GM23338 (cell line): ENCODE measurements at regions not wholly inside any gene's neighbourhood (a gene's known extent, or its start where the extent isn't known, plus 50 kb on each side); places are given as distances from the start of the nearest gene placed in this dataset.

Source experiments
- ATAC-seq: fragments of 200-7000 bp; cut with Tn5 transposase; 3 replicates; pipeline ENCODE4 v1.9.1; 2020
- DNase-seq: peaks from one replicate; pipeline ENCODE4 v3.0.0-alpha.2; 2015; ENCODE audit warnings: low spot score
- H2AFZ ChIP-seq: fragments of 200-600 bp; sonication (generic); 2 replicates; pipeline ENCODE4 v1.8.0; 2016; ENCODE audit warnings: antibody characterized with exemption, mild to moderate bottlenecking, moderate library complexity
- H3F3A ChIP-seq: fragments of 200-600 bp; sonication (generic); replicated peaks from 2 replicates; pipeline ENCODE4 v1.8.0; 2017; ENCODE audit warnings: antibody characterized with exemption, mixed run types, low read depth
- H3K27ac ChIP-seq: fragments of 200-600 bp; sonication (generic); 2 replicates; pipeline ENCODE4 v1.6.1; 2016; ENCODE audit warnings: low read depth
- H3K27me3 ChIP-seq: fragments of 200-600 bp; sonication (generic); 2 replicates; pipeline ENCODE4 v1.8.0; 2016; ENCODE audit warnings: mild to moderate bottlenecking, mixed run types, moderate library complexity; ENCODE audit not compliant: insufficient read depth
- H3K36me3 ChIP-seq: fragments of 200-600 bp; sonication (generic); 2 replicates; pipeline ENCODE4 v1.8.0; 2016; ENCODE audit warnings: mild to moderate bottlenecking; ENCODE audit not compliant: insufficient read depth
- H3K4me1 ChIP-seq: fragments of 200-600 bp; sonication (generic); 2 replicates; pipeline ENCODE4 v1.8.0; 2016; ENCODE audit warnings: mild to moderate bottlenecking, moderate library complexity; ENCODE audit not compliant: insufficient read depth
- H3K4me2 ChIP-seq: fragments of 200-600 bp; sonication (generic); 2 replicates; pipeline ENCODE4 v1.7.1; 2017; ENCODE audit warnings: mixed run types
- H3K4me3 ChIP-seq: fragments of 200-600 bp; sonication (generic); 2 replicates; pipeline ENCODE4 v1.6.1; 2016; ENCODE audit warnings: mixed run types
- H3K79me2 ChIP-seq: fragments of 200-600 bp; sonication (generic); replicated peaks from 2 replicates; pipeline ENCODE4 v1.8.0; 2017; ENCODE audit warnings: mild to moderate bottlenecking; ENCODE audit not compliant: insufficient read depth
- H3K9me2 ChIP-seq: fragments of 200-600 bp; sonication (generic); 2 replicates; pipeline ENCODE4 v1.8.0; 2017; ENCODE audit not compliant: insufficient read depth
- H4K20me1 ChIP-seq: fragments of 200-600 bp; sonication (generic); replicated peaks from 2 replicates; pipeline ENCODE4 v1.8.0; 2017; ENCODE audit warnings: mild to moderate bottlenecking; ENCODE audit not compliant: insufficient read depth
- H3K27ac Mint-ChIP-seq: 2 replicates; pipeline ENCODE4 v1.8.0; 2020; ENCODE audit warnings: inconsistent platforms, mild to moderate bottlenecking, moderate library complexity, mixed read lengths
- H3K27me3 Mint-ChIP-seq: 3 replicates; pipeline ENCODE4 v1.8.0; 2022; ENCODE audit warnings: low read depth, mild to moderate bottlenecking, moderate library complexity, mixed read lengths, inconsistent platforms; ENCODE audit not compliant: insufficient read depth, poor library complexity
- H3K36me3 Mint-ChIP-seq: 3 replicates; pipeline ENCODE4 v1.8.0; 2021; ENCODE audit warnings: low read depth, mild to moderate bottlenecking, inconsistent platforms, moderate library complexity, mixed read lengths
- H3K4me1 Mint-ChIP-seq: 3 replicates; pipeline ENCODE4 v1.8.0; 2020; ENCODE audit warnings: mild to moderate bottlenecking, inconsistent platforms, mixed read lengths
- H3K4me3 Mint-ChIP-seq: 3 replicates; pipeline ENCODE4 v1.8.0; 2021; ENCODE audit warnings: moderate library complexity, mild to moderate bottlenecking, inconsistent platforms, mixed read lengths
- H3K9me3 Mint-ChIP-seq: 3 replicates; pipeline ENCODE4 v1.8.0; 2020; ENCODE audit warnings: moderate library complexity, mild to moderate bottlenecking, inconsistent platforms, mixed read lengths
- CREB1 ChIP-seq: fragments of 250-450 bp; sonication (Bioruptor Pico); IDR thresholded peaks from 2 replicates; pipeline ENCODE4 v1.5.0; 2020; ENCODE audit warnings: low read depth, mild to moderate bottlenecking, moderate library complexity
- ETS1 ChIP-seq: IDR thresholded peaks from 2 replicates; pipeline ENCODE4 v1.6.1; 2016; ENCODE audit warnings: antibody characterized with exemption
- EZH2 ChIP-seq: fragments of 200-600 bp; sonication (generic); IDR thresholded peaks from one replicate; pipeline ENCODE4 v1.8.0; 2017; ENCODE audit warnings: antibody characterized with exemption, mild to moderate bottlenecking, low read depth; ENCODE audit not compliant: unreplicated experiment
- EZH2phosphoT487 ChIP-seq: fragments of 200-600 bp; sonication (generic); IDR thresholded peaks from one replicate; pipeline ENCODE4 v1.8.1; 2018; ENCODE audit warnings: antibody characterized with exemption; ENCODE audit not compliant: unreplicated experiment
- JUNB ChIP-seq: IDR thresholded peaks from one replicate; pipeline ENCODE4 v1.6.1; 2016; ENCODE audit warnings: antibody characterized with exemption; ENCODE audit not compliant: unreplicated experiment
- NANOG ChIP-seq: IDR thresholded peaks from 2 replicates; pipeline ENCODE4 v1.6.1; 2016; ENCODE audit warnings: antibody characterized with exemption, borderline replicate concordance
- POLR2AphosphoS5 ChIP-seq: IDR thresholded peaks from 2 replicates; pipeline ENCODE4 v1.6.1; 2016; ENCODE audit warnings: antibody characterized with exemption, low read depth
- STAT1 ChIP-seq: IDR thresholded peaks from one replicate; pipeline ENCODE4 v1.6.1; 2016; ENCODE audit warnings: antibody characterized with exemption; ENCODE audit not compliant: unreplicated experiment
- ZNF114 ChIP-seq: fragments of 250-450 bp; sonication (Bioruptor Pico); IDR thresholded peaks from 2 replicates; pipeline ENCODE4 v1.5.0; 2020; ENCODE audit warnings: mild to moderate bottlenecking, moderate library complexity
- ZNF331 ChIP-seq: fragments of 250-450 bp; sonication (Bioruptor Pico); IDR thresholded peaks from 2 replicates; pipeline ENCODE4 v1.5.0; 2020; ENCODE audit warnings: low read depth, mild to moderate bottlenecking, moderate library complexity
- TF ChIP-seq, protein P1 (sequence below): IDR thresholded peaks from one replicate; pipeline ENCODE4 v1.6.1; 2018; ENCODE audit warnings: antibody characterized with exemption; ENCODE audit not compliant: unreplicated experiment
- TF ChIP-seq, protein P2 (sequence below): fragments of 250-450 bp; sonication (Bioruptor Pico); IDR thresholded peaks from 2 replicates; pipeline ENCODE4 v1.5.0; 2020; ENCODE audit warnings: mild to moderate bottlenecking, moderate library complexity
- TF ChIP-seq, protein P3 (sequence below), 2 experiments: fragments of 200-600 bp in 1 of 2; sonication (generic) in 1 of 2; conservative IDR thresholded peaks; 2 replicates each; pipeline versions ENCODE4 v1.5.1 to v1.6.1; 2016 to 2017; ENCODE audit warnings: antibody characterized with exemption in 2 of 2, low read depth in 2 of 2, mild to moderate bottlenecking in 2 of 2, moderate library complexity in 1 of 2

GRCh38 chr1:58075188-58075578, 471.3 kb downstream of the OMA1 start:
- Mint-ChIP-seq H3K4me1 (no peaks in the 10 kb centered on the region), H3K36me3 (no peaks in the 10 kb centered on the region), H3K27me3 (peaks cover 2% of the 10 kb centered on the region), H3K9me3 (no peaks in the 10 kb centered on the region), H3K27ac (no peak overlapping the region), H3K4me3 (no peak overlapping the region)
- Histone ChIP-seq H3F3A (no peaks in the 10 kb centered on the region), H3K4me1 (no peaks in the 10 kb centered on the region), H3K9me2 (0 out of 2 replicates have a peak, but pooled peaks cover 10% of the 10 kb centered on the region), H3K27me3 (no peaks in the 10 kb centered on the region), H3K27ac (no peak overlapping the region), H2AFZ (no peak overlapping the region), H3K36me3 (no peaks in the 10 kb centered on the region), H3K79me2 (no peaks in the 10 kb centered on the region), H3K4me2 (no peak overlapping the region), H3K4me3 (no peak overlapping the region), H4K20me1 (no peaks in the 10 kb centered on the region)
- no peak for DNase-seq
- TF ChIP-seq STAT1, result no peak
- no peak for TF ChIP-seq ETS1
- TF ChIP-seq EZH2, result no peak
- no peak for TF ChIP-seq ZNF331 (CRISPR knock-in tag)
- no peak for TF ChIP-seq JUNB
- no peak for TF ChIP-seq NANOG
- TF ChIP-seq POLR2AphosphoS5, result no peak
- TF ChIP-seq, protein P1, sequence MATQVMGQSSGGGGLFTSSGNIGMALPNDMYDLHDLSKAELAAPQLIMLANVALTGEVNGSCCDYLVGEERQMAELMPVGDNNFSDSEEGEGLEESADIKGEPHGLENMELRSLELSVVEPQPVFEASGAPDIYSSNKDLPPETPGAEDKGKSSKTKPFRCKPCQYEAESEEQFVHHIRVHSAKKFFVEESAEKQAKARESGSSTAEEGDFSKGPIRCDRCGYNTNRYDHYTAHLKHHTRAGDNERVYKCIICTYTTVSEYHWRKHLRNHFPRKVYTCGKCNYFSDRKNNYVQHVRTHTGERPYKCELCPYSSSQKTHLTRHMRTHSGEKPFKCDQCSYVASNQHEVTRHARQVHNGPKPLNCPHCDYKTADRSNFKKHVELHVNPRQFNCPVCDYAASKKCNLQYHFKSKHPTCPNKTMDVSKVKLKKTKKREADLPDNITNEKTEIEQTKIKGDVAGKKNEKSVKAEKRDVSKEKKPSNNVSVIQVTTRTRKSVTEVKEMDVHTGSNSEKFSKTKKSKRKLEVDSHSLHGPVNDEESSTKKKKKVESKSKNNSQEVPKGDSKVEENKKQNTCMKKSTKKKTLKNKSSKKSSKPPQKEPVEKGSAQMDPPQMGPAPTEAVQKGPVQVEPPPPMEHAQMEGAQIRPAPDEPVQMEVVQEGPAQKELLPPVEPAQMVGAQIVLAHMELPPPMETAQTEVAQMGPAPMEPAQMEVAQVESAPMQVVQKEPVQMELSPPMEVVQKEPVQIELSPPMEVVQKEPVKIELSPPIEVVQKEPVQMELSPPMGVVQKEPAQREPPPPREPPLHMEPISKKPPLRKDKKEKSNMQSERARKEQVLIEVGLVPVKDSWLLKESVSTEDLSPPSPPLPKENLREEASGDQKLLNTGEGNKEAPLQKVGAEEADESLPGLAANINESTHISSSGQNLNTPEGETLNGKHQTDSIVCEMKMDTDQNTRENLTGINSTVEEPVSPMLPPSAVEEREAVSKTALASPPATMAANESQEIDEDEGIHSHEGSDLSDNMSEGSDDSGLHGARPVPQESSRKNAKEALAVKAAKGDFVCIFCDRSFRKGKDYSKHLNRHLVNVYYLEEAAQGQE, result no peak
- TF ChIP-seq ZNF114 (CRISPR knock-in tag), result no peak
- no peak for TF ChIP-seq EZH2phosphoT487
- TF ChIP-seq, protein P2, sequence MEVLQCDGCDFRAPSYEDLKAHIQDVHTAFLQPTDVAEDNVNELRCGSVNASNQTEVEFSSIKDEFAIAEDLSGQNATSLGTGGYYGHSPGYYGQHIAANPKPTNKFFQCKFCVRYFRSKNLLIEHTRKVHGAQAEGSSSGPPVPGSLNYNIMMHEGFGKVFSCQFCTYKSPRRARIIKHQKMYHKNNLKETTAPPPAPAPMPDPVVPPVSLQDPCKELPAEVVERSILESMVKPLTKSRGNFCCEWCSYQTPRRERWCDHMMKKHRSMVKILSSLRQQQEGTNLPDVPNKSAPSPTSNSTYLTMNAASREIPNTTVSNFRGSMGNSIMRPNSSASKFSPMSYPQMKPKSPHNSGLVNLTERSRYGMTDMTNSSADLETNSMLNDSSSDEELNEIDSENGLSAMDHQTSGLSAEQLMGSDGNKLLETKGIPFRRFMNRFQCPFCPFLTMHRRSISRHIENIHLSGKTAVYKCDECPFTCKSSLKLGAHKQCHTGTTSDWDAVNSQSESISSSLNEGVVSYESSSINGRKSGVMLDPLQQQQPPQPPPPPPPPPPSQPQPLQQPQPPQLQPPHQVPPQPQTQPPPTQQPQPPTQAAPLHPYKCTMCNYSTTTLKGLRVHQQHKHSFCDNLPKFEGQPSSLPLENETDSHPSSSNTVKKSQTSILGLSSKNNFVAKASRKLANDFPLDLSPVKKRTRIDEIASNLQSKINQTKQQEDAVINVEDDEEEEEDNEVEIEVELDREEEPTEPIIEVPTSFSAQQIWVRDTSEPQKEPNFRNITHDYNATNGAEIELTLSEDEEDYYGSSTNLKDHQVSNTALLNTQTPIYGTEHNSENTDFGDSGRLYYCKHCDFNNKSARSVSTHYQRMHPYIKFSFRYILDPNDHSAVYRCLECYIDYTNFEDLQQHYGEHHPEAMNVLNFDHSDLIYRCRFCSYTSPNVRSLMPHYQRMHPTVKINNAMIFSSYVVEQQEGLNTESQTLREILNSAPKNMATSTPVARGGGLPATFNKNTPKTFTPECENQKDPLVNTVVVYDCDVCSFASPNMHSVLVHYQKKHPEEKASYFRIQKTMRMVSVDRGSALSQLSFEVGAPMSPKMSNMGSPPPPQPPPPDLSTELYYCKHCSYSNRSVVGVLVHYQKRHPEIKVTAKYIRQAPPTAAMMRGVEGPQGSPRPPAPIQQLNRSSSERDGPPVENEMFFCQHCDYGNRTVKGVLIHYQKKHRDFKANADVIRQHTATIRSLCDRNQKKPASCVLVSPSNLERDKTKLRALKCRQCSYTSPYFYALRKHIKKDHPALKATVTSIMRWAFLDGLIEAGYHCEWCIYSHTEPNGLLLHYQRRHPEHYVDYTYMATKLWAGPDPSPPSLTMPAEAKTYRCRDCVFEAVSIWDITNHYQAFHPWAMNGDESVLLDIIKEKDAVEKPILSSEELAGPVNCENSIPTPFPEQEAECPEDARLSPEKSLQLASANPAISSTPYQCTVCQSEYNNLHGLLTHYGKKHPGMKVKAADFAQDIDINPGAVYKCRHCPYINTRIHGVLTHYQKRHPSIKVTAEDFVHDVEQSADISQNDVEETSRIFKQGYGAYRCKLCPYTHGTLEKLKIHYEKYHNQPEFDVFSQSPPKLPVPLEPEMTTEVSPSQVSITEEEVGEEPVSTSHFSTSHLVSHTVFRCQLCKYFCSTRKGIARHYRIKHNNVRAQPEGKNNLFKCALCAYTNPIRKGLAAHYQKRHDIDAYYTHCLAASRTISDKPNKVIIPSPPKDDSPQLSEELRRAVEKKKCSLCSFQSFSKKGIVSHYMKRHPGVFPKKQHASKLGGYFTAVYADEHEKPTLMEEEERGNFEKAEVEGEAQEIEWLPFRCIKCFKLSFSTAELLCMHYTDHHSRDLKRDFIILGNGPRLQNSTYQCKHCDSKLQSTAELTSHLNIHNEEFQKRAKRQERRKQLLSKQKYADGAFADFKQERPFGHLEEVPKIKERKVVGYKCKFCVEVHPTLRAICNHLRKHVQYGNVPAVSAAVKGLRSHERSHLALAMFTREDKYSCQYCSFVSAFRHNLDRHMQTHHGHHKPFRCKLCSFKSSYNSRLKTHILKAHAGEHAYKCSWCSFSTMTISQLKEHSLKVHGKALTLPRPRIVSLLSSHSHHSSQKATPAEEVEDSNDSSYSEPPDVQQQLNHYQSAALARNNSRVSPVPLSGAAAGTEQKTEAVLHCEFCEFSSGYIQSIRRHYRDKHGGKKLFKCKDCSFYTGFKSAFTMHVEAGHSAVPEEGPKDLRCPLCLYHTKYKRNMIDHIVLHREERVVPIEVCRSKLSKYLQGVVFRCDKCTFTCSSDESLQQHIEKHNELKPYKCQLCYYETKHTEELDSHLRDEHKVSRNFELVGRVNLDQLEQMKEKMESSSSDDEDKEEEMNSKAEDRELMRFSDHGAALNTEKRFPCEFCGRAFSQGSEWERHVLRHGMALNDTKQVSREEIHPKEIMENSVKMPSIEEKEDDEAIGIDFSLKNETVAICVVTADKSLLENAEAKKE (CRISPR knock-in tag), result no peak
- TF ChIP-seq, protein P3, sequence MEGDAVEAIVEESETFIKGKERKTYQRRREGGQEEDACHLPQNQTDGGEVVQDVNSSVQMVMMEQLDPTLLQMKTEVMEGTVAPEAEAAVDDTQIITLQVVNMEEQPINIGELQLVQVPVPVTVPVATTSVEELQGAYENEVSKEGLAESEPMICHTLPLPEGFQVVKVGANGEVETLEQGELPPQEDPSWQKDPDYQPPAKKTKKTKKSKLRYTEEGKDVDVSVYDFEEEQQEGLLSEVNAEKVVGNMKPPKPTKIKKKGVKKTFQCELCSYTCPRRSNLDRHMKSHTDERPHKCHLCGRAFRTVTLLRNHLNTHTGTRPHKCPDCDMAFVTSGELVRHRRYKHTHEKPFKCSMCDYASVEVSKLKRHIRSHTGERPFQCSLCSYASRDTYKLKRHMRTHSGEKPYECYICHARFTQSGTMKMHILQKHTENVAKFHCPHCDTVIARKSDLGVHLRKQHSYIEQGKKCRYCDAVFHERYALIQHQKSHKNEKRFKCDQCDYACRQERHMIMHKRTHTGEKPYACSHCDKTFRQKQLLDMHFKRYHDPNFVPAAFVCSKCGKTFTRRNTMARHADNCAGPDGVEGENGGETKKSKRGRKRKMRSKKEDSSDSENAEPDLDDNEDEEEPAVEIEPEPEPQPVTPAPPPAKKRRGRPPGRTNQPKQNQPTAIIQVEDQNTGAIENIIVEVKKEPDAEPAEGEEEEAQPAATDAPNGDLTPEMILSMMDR (conservative IDR thresholded peaks at IDR 0.05; ENCODE audit: low read depth in 2 of 2), result no peak
- TF ChIP-seq CREB1 (CRISPR knock-in tag), result no peak
- ATAC-seq, result no peak
